Keratinocyte (primary cell): ENCODE measurements at regions not wholly inside any gene's neighbourhood (a gene's known extent, or its start where the extent isn't known, plus 50 kb on each side); places are given as distances from the start of the nearest gene placed in this dataset.

ENCODE experiments used
- DNase-seq: peaks from one replicate; pipeline ENCODE4 v3.0.0-alpha.2; 2011; ENCODE audit warnings: low read depth, missing footprints, low spot score
- FAIRE-seq: peaks from 2 replicates; lab custom pipeline; 2011; peaks lifted over from hg19 to GRCh38; lab: Jason Lieb, UNC
- H2AFZ ChIP-seq: 2 replicates; pipeline ENCODE4 v1.6.0; 2012; ENCODE audit warnings: low read length, control low read depth, inconsistent platforms; ENCODE audit not compliant: control insufficient read depth
- H3K27ac ChIP-seq: 2 replicates; pipeline ENCODE4 v1.5.1; 2011; ENCODE audit warnings: low read length; ENCODE audit not compliant: control insufficient read depth, insufficient read depth
- H3K27me3 ChIP-seq: 3 replicates; pipeline ENCODE4 v1.6.0; 2011; ENCODE audit warnings: low read length; ENCODE audit not compliant: control insufficient read depth, insufficient read depth; ENCODE audit errors: extremely low read depth
- H3K36me3 ChIP-seq, 2 experiments: 2 replicates in 1 of 2; 3 replicates in 1 of 2; pipeline ENCODE4 v1.5.1; 2011; ENCODE audit warnings: low read length in 2 of 2, mild to moderate bottlenecking in 1 of 2; ENCODE audit not compliant: control insufficient read depth in 2 of 2, insufficient read depth in 2 of 2; ENCODE audit errors: extremely low read depth in 1 of 2
- H3K4me1 ChIP-seq: 3 replicates; pipeline ENCODE4 v1.5.1; 2011; ENCODE audit warnings: low read length; ENCODE audit not compliant: control insufficient read depth, insufficient read depth; ENCODE audit errors: extremely low read depth
- H3K4me2 ChIP-seq: 3 replicates; pipeline ENCODE4 v1.6.0; 2011; ENCODE audit warnings: low read depth, low read length; ENCODE audit not compliant: control insufficient read depth, insufficient read depth; ENCODE audit errors: extremely low read depth
- H3K4me3 ChIP-seq, 3 experiments: fragments of 200-600 bp in 1 of 3; sonication (generic) in 1 of 3; 2 replicates in 2 of 3; 3 replicates in 1 of 3; pipeline ENCODE4 v1.5.1; 2011 to 2016; ENCODE audit warnings: low read length in 3 of 3, mild to moderate bottlenecking in 3 of 3, control low read depth in 2 of 3, inconsistent platforms in 1 of 3, low read depth in 1 of 3, mixed read lengths in 1 of 3, mixed run types in 1 of 3, moderate library complexity in 1 of 3; ENCODE audit not compliant: control insufficient read depth in 2 of 3, insufficient read depth in 2 of 3; ENCODE audit errors: extremely low read depth in 1 of 3
- H3K79me2 ChIP-seq: 2 replicates; pipeline ENCODE4 v1.6.0; 2012; ENCODE audit warnings: low read length; ENCODE audit not compliant: control insufficient read depth, insufficient read depth
- H3K9ac ChIP-seq: 3 replicates; pipeline ENCODE4 v1.6.0; 2011; ENCODE audit warnings: low read length; ENCODE audit not compliant: control insufficient read depth, insufficient read depth; ENCODE audit errors: extremely low read depth
- H3K9me1 ChIP-seq: 3 replicates; pipeline ENCODE4 v1.6.0; 2011; ENCODE audit warnings: low read length; ENCODE audit not compliant: control insufficient read depth, insufficient read depth; ENCODE audit errors: extremely low read depth
- H3K9me3 ChIP-seq: 2 replicates; pipeline ENCODE4 v1.5.1; 2012; ENCODE audit warnings: low read depth, low read length; ENCODE audit not compliant: control insufficient read depth
- H4K20me1 ChIP-seq: 3 replicates; pipeline ENCODE4 v1.6.0; 2011; ENCODE audit warnings: low read length; ENCODE audit not compliant: control insufficient read depth, insufficient read depth; ENCODE audit errors: extremely low read depth
- CTCF ChIP-seq, 3 experiments: IDR thresholded peaks in 1 of 3; conservative IDR thresholded peaks in 1 of 3; optimal IDR thresholded peaks in 1 of 3; 2 replicates in 2 of 3; 3 replicates in 1 of 3; pipeline versions ENCODE3 to v1.5.1; 2011; ENCODE audit warnings: low read length in 3 of 3, mild to moderate bottlenecking in 3 of 3, moderate library complexity in 2 of 3, control low read depth in 1 of 3, inconsistent platforms in 1 of 3; ENCODE audit not compliant: insufficient read depth in 2 of 3; ENCODE audit errors: extremely low read depth in 1 of 3
- EZH2 ChIP-seq: IDR thresholded peaks from one replicate; pipeline ENCODE4 v1.6.1; 2012; ENCODE audit warnings: inconsistent platforms, mild to moderate bottlenecking, low read length, moderate library complexity
- dilution Hi-C: fragments of 300-500 bp; cut with MboI; formaldehyde crosslinking; loops from one replicate; pipeline ENCODE4 v1.7.0; 2020; ENCODE audit warnings: low sequenced_read_pairs; ENCODE audit not compliant: extremely low pct_ligation_motif_present

- Histone ChIP-seq H3K9me1 (no peaks in the 10 kb centered on the region), H3K36me3 (no peaks in the 10 kb centered on the region), H3K27me3 (no peaks in the 10 kb centered on the region), H3K4me1 (peaks cover 5% of the 10 kb centered on the region), H3K4me3 (no peak overlapping the region), H3K9ac (no peak overlapping the region), H3K4me2 (no peak overlapping the region), H2AFZ (no peak overlapping the region), H4K20me1 (no peaks in the 10 kb centered on the region), H3K9me3 (no peaks in the 10 kb centered on the region), H3K79me2 (no peaks in the 10 kb centered on the region), H3K27ac (no peak overlapping the region)
- FAIRE-seq (no peak), DNase-seq (no peak)
- TF ChIP-seq EZH2 (no peak), CTCF (optimal IDR thresholded peaks at IDR 0.05 in 1 of 3, IDR thresholded peaks at IDR 0.05 in 1 of 3, conservative IDR thresholded peaks at IDR 0.05 in 1 of 3; ENCODE audit: extremely low read depth in 1 of 3, insufficient read depth in 2 of 3, low read length in 3 of 3) (no peak)
- dilution Hi-C loops, result no loop called here
These were observed 495.1 kb downstream of the PLPP3 start for GRCh38 chr1:56084246-56084645.

GRCh38 chr1:56081736-56082135 is 497.6 kb downstream of the PLPP3 start:
- H3K27me3 ChIP-seq, result no peaks in the 10 kb centered on the region
- no peaks in the 10 kb centered on the region for H3K9me3 ChIP-seq
- no peak overlapping the region for H3K4me2 ChIP-seq
- no peak overlapping the region for H2AFZ ChIP-seq
- no peak overlapping the region for H3K4me3 ChIP-seq
- peaks cover 5% of the 10 kb centered on the region for H3K4me1 ChIP-seq
- H4K20me1 ChIP-seq, result no peaks in the 10 kb centered on the region
- H3K9me1 ChIP-seq, result no peaks in the 10 kb centered on the region
- no peaks in the 10 kb centered on the region for H3K36me3 ChIP-seq
- dilution Hi-C loops, result no loop called here
- H3K9ac ChIP-seq, result no peak overlapping the region
- TF ChIP-seq EZH2 (no peak), CTCF (optimal IDR thresholded peaks at IDR 0.05 in 1 of 3, IDR thresholded peaks at IDR 0.05 in 1 of 3, conservative IDR thresholded peaks at IDR 0.05 in 1 of 3; ENCODE audit: extremely low read depth in 1 of 3, insufficient read depth in 2 of 3, low read length in 3 of 3) (no peak)
- no peak for DNase-seq
- H3K27ac ChIP-seq, result no peak overlapping the region
- H3K79me2 ChIP-seq, result no peaks in the 10 kb centered on the region
- FAIRE-seq, result no peak
